ENCODE measurements at regions not wholly inside any gene's neighbourhood (a gene's known extent, or its start where the extent isn't known, plus 50 kb on each side); places are given as distances from the start of the nearest gene placed in this dataset.

DNA sequence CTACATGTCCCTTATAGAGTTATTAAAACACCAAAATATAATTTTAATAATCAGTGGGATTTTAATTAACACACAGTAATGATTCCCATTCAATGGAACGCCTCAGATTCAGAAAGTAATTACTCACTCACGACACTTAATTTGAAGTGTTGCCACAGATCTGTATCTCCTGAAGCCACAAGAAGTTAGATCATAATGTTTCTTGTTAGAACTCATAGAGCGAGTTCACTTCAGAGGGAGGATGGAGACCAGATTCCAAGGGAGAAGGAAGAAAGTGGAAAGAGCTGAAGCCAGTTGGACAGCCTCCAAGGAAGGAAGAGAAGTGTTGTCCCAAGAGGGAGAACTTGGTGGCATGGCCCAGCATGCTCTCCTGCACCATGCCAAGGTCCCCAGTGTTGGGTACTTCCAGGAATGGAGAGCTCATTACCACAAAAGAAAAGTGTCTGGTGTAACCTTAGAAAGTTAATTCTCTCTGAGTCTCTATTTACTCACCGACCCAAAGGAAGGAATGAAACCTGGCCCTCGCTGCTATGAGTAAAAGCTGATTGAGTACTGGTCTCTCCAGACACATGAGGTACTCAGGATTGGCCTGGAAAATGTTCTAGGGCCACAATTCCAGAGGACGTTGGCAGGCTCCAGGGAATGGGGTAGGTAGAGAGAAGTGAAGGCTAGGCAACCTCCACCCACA, 305.4 kb downstream of the BCL11B start:
- TF ChIP-seq, protein P1, sequence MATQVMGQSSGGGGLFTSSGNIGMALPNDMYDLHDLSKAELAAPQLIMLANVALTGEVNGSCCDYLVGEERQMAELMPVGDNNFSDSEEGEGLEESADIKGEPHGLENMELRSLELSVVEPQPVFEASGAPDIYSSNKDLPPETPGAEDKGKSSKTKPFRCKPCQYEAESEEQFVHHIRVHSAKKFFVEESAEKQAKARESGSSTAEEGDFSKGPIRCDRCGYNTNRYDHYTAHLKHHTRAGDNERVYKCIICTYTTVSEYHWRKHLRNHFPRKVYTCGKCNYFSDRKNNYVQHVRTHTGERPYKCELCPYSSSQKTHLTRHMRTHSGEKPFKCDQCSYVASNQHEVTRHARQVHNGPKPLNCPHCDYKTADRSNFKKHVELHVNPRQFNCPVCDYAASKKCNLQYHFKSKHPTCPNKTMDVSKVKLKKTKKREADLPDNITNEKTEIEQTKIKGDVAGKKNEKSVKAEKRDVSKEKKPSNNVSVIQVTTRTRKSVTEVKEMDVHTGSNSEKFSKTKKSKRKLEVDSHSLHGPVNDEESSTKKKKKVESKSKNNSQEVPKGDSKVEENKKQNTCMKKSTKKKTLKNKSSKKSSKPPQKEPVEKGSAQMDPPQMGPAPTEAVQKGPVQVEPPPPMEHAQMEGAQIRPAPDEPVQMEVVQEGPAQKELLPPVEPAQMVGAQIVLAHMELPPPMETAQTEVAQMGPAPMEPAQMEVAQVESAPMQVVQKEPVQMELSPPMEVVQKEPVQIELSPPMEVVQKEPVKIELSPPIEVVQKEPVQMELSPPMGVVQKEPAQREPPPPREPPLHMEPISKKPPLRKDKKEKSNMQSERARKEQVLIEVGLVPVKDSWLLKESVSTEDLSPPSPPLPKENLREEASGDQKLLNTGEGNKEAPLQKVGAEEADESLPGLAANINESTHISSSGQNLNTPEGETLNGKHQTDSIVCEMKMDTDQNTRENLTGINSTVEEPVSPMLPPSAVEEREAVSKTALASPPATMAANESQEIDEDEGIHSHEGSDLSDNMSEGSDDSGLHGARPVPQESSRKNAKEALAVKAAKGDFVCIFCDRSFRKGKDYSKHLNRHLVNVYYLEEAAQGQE (IDR thresholded peaks at IDR 0.05; ENCODE audit: borderline replicate concordance) = no peak
- TF ChIP-seq MXI1 (conservative IDR thresholded peaks at IDR 0.05; ENCODE audit: poor library complexity, severe bottlenecking) (no peak), EZH2 (IDR thresholded peaks at IDR 0.05; ENCODE audit: borderline replicate concordance, insufficient read depth, low read length, poor library complexity, severe bottlenecking) (no peak), RAD21 (conservative IDR thresholded peaks at IDR 0.05) (no peak), EP300 (conservative IDR thresholded peaks at IDR 0.05; ENCODE audit: poor library complexity, severe bottlenecking) (no peak), TAF1 (IDR thresholded peaks at IDR 0.05; ENCODE audit: low read depth) (no peak), SMC3 (conservative IDR thresholded peaks at IDR 0.05; ENCODE audit: poor library complexity) (no peak), POLR2AphosphoS5 (IDR thresholded peaks at IDR 0.05) (no peak)
- TF ChIP-seq, protein P2, sequence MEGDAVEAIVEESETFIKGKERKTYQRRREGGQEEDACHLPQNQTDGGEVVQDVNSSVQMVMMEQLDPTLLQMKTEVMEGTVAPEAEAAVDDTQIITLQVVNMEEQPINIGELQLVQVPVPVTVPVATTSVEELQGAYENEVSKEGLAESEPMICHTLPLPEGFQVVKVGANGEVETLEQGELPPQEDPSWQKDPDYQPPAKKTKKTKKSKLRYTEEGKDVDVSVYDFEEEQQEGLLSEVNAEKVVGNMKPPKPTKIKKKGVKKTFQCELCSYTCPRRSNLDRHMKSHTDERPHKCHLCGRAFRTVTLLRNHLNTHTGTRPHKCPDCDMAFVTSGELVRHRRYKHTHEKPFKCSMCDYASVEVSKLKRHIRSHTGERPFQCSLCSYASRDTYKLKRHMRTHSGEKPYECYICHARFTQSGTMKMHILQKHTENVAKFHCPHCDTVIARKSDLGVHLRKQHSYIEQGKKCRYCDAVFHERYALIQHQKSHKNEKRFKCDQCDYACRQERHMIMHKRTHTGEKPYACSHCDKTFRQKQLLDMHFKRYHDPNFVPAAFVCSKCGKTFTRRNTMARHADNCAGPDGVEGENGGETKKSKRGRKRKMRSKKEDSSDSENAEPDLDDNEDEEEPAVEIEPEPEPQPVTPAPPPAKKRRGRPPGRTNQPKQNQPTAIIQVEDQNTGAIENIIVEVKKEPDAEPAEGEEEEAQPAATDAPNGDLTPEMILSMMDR (IDR thresholded peaks at IDR 0.05; ENCODE audit: poor library complexity, severe bottlenecking) = no peak
- Histone ChIP-seq H3K27me3 (ENCODE audit: insufficient read depth, low read depth, low read length) (no peaks in the 10 kb centered on the region), H3K9ac (ENCODE audit: low read length) (no peak overlapping the region)

DNA sequence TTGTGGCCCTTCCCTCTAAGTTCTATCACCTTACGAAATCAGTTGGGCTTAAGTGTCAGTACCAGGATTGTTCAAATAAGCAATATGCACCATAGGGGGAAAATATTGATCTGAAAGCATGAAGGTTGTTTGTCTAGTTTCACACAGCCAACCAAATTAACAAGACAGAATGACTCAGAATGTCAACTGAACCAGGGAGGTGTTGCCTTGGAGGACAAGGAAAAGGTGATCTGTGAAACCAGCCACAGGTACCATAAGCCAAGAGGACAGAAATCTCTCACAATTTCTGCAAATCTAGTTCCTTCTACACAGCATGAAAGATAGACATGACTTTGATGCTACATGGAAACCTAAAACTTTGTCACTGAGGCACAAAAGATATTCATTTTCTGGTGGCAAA, 297.9 kb downstream of the BCL11B start:
- Histone ChIP-seq H3K9ac (ENCODE audit: low read length) (no peak overlapping the region), H3K27me3 (ENCODE audit: insufficient read depth, low read depth, low read length) (no peaks in the 10 kb centered on the region), H3K4me3 (ENCODE audit: low read length) (no peak overlapping the region), H3K27ac (ENCODE audit: low read length) (no peak overlapping the region), H3K9me2 (ENCODE audit: insufficient read depth, low read length) (no peaks in the 10 kb centered on the region), H3F3A (ENCODE audit: insufficient read depth, low read length, poor library complexity, severe bottlenecking) (no peaks in the 10 kb centered on the region), H3K79me2 (replicated peaks; ENCODE audit: insufficient read depth, low read length) (no peaks in the 10 kb centered on the region), H3K9me3 (ENCODE audit: low read length) (peaks cover 7% of the 10 kb centered on the region), H3K36me3 (ENCODE audit: insufficient read depth, low read length) (no peaks in the 10 kb centered on the region), H4K20me1 (ENCODE audit: insufficient read depth) (no peaks in the 10 kb centered on the region), H2AFZ (ENCODE audit: low read depth, low read length) (no peak overlapping the region), H3K4me2 (ENCODE audit: low read length) (no peak overlapping the region)
- TF ChIP-seq, protein P2 (IDR thresholded peaks at IDR 0.05; ENCODE audit: poor library complexity, severe bottlenecking) = no peak
- TF ChIP-seq EZH2 (IDR thresholded peaks at IDR 0.05; ENCODE audit: borderline replicate concordance, insufficient read depth, low read length, poor library complexity, severe bottlenecking) (no peak), EP300 (conservative IDR thresholded peaks at IDR 0.05; ENCODE audit: poor library complexity, severe bottlenecking) (no peak)
- TF ChIP-seq, protein P1 (IDR thresholded peaks at IDR 0.05; ENCODE audit: borderline replicate concordance) = no peak

More for the DNA sequence above, 305.4 kb downstream of the BCL11B start:
- H3K27ac ChIP-seq (ENCODE audit: low read length) = no peak overlapping the region
- no peak overlapping the region for H2AFZ ChIP-seq (ENCODE audit: low read depth, low read length)
- H3K9me2 ChIP-seq (ENCODE audit: insufficient read depth, low read length) = no peaks in the 10 kb centered on the region
- H3K4me3 ChIP-seq (ENCODE audit: low read length) = no peak overlapping the region
- no peaks in the 10 kb centered on the region for H4K20me1 ChIP-seq (ENCODE audit: insufficient read depth)
- H3K4me2 ChIP-seq (ENCODE audit: low read length) = no peak overlapping the region
- no peaks in the 10 kb centered on the region for H3F3A ChIP-seq (ENCODE audit: insufficient read depth, low read length, poor library complexity, severe bottlenecking)
- no peaks in the 10 kb centered on the region for H3K79me2 ChIP-seq (replicated peaks; ENCODE audit: insufficient read depth, low read length)
- no peaks in the 10 kb centered on the region for H3K36me3 ChIP-seq (ENCODE audit: insufficient read depth, low read length)
- H3K9me3 ChIP-seq (ENCODE audit: low read length) = no peaks in the 10 kb centered on the region

Measured in neural cell (in vitro differentiated cells).